A673 (cell line): ENCODE measurements at regions not wholly inside any gene's neighbourhood (a gene's known extent, or its start where the extent isn't known, plus 50 kb on each side); places are given as distances from the start of the nearest gene placed in this dataset.

Experiments
- BruUV-seq: library from RNA; stranded (reverse); fragments of 400-500 nt; replicated peaks from 2 replicates; lab custom pipeline; 2021; lab: Mats Ljungman, UMichigan
- CTCF ChIA-PET: fragments of 300-600 bp; sonication (Branson Sonifier 250); formaldehyde crosslinking; loops from one replicate; lab custom pipeline; 2022; ENCODE audit warnings: antibody characterized with exemption; lab: Charles Lee
- POLR2A ChIA-PET: fragments of 300-600 bp; sonication (Branson Sonifier 250); formaldehyde crosslinking; loops from one replicate; lab custom pipeline; 2022; ENCODE audit warnings: antibody characterized with exemption; ENCODE audit not compliant: low non-redundant PET; lab: Charles Lee
- DNase-seq: peaks from one replicate; pipeline ENCODE4 v3.0.0-alpha.2; 2015; ENCODE audit warnings: low spot score
- H3K27ac ChIP-seq: fragments of 200-600 bp; sonication (generic); 2 replicates; pipeline ENCODE4 v1.5.1; 2016; ENCODE audit warnings: mixed run types, low read depth, mild to moderate bottlenecking, mixed read lengths, antibody characterized with exemption, low read length; ENCODE audit not compliant: poor library complexity, severe bottlenecking
- H3K27me3 ChIP-seq: fragments of 200-600 bp; sonication (generic); replicated peaks from 2 replicates; pipeline ENCODE4 v1.6.1; 2017; ENCODE audit warnings: mixed run types, low read depth, mild to moderate bottlenecking, mixed read lengths, antibody characterized with exemption, low read length; ENCODE audit not compliant: insufficient read depth, poor library complexity
- H3K36me3 ChIP-seq: fragments of 200-600 bp; sonication (generic); 2 replicates; pipeline ENCODE4 v1.6.1; 2016; ENCODE audit warnings: mixed run types, mild to moderate bottlenecking, mixed read lengths, antibody characterized with exemption, low read length; ENCODE audit not compliant: insufficient read depth, poor library complexity, severe bottlenecking
- H3K4me1 ChIP-seq: fragments of 200-600 bp; sonication (generic); 2 replicates; pipeline ENCODE4 v1.6.1; 2017; ENCODE audit warnings: mixed run types, mild to moderate bottlenecking, mixed read lengths, antibody characterized with exemption, low read length; ENCODE audit not compliant: insufficient read depth, poor library complexity, severe bottlenecking
- H3K4me3 ChIP-seq: fragments of 200-600 bp; sonication (generic); 2 replicates; pipeline ENCODE4 v1.5.1; 2016; ENCODE audit warnings: low read depth, mixed run types, mild to moderate bottlenecking, mixed read lengths, low read length; ENCODE audit not compliant: poor library complexity, severe bottlenecking
- H3K9me3 ChIP-seq: fragments of 200-600 bp; sonication (generic); 2 replicates; pipeline ENCODE4 v1.6.1; 2016; ENCODE audit warnings: mixed run types, low read depth, mild to moderate bottlenecking, mixed read lengths, antibody characterized with exemption, low read length; ENCODE audit not compliant: poor library complexity, severe bottlenecking
- EZH2 ChIP-seq: fragments of 200-600 bp; sonication (generic); IDR thresholded peaks from 2 replicates; pipeline ENCODE4 v1.6.1; 2017; ENCODE audit warnings: borderline replicate concordance, low read depth, mild to moderate bottlenecking, mixed read lengths, antibody characterized with exemption, low read length; ENCODE audit not compliant: poor library complexity, severe bottlenecking
- intact Hi-C: fragments of 100-400 bp; cut with micrococcal nuclease; formaldehyde crosslinking; loops from one replicate; pipeline ENCODE4 v1.10.0; 2022; ENCODE audit not compliant: unreplicated experiment
- TF ChIP-seq, protein P1 (sequence below): fragments of 300-800, 200-600 bp; sonication (generic); conservative IDR thresholded peaks from 2 replicates; pipeline ENCODE4 v1.5.1; 2017; ENCODE audit warnings: low read depth, mild to moderate bottlenecking, antibody characterized with exemption, low read length, moderate library complexity, mixed read lengths

DNA sequence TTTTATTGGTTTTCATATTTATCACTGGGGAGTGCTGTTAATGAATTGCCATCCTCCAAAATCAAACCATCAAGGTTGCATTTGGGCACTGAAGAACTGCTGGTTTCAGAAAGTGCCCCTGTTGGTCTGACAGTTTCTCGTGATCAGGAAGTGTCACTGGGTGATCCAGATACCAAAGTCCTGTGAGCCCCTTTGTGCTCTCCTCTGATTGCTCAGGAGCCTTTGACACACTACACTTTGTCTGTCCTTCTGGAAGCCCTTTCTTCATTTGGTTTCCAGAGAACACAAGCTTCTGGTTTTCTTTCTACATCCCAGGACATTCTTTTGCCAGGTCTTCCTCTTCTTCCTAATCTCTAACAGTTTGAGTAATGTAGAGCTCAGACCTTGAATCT is 165.8 kb upstream of the PROX1 start:
- POLR2A ChIA-PET: no interaction called here
- no peak for DNase-seq
- TF ChIP-seq EZH2: no peak
- TF ChIP-seq, protein P1, sequence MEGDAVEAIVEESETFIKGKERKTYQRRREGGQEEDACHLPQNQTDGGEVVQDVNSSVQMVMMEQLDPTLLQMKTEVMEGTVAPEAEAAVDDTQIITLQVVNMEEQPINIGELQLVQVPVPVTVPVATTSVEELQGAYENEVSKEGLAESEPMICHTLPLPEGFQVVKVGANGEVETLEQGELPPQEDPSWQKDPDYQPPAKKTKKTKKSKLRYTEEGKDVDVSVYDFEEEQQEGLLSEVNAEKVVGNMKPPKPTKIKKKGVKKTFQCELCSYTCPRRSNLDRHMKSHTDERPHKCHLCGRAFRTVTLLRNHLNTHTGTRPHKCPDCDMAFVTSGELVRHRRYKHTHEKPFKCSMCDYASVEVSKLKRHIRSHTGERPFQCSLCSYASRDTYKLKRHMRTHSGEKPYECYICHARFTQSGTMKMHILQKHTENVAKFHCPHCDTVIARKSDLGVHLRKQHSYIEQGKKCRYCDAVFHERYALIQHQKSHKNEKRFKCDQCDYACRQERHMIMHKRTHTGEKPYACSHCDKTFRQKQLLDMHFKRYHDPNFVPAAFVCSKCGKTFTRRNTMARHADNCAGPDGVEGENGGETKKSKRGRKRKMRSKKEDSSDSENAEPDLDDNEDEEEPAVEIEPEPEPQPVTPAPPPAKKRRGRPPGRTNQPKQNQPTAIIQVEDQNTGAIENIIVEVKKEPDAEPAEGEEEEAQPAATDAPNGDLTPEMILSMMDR: no peak
- H3K9me3 ChIP-seq: no peaks in the 10 kb centered on the region
- no peak overlapping the region for H3K27ac ChIP-seq
- no peaks in the 10 kb centered on the region for H3K36me3 ChIP-seq
- intact Hi-C loops: no loop called here
- BruUV-seq: no TSS peak
- H3K4me3 ChIP-seq: no peak overlapping the region
- H3K27me3 ChIP-seq: peaks cover 29% of the 10 kb centered on the region
- H3K4me1 ChIP-seq: no peaks in the 10 kb centered on the region
- CTCF ChIA-PET: no interaction called here

- ChIA-PET CTCF (no interaction called here), POLR2A (no interaction called here)
- intact Hi-C loops: no loop called here
- TF ChIP-seq EZH2: no peak
- TF ChIP-seq, protein P1: no peak
- no TSS peak for BruUV-seq
- no peaks in the 10 kb centered on the region for H3K36me3 ChIP-seq
- H3K9me3 ChIP-seq: no peaks in the 10 kb centered on the region
- peaks cover 53% of the 10 kb centered on the region for H3K27me3 ChIP-seq
- H3K4me1 ChIP-seq: no peaks in the 10 kb centered on the region
- no peak overlapping the region for H3K4me3 ChIP-seq
- no peak for DNase-seq
- H3K27ac ChIP-seq: no peak overlapping the region
Measured at GRCh38 chr1:213826891-213827290, 160.9 kb upstream of the PROX1 start.

DNA sequence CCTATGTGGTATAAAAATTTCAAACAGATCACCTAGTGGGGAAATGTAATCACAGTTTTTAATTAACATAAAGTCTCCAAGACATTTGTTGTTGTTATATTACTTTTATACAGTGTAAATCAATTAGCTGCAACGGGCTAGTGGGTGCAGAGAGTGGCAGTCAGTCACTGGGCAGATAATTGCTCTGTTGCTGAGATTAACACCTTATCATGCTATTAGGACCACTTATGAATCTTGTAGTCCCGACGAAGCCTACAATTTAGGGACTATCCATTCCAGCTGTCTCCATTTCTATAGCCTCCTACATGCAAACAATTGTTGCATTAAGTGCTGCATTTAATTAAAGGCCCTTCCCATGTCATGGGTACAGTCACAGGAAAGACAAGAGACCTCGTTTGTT is 158.9 kb upstream of the PROX1 start:
- intact Hi-C loops: no loop called here
- no TSS peak for BruUV-seq
- TF ChIP-seq, protein P1: no peak
- TF ChIP-seq EZH2: no peak
- Histone ChIP-seq H3K9me3 (no peaks in the 10 kb centered on the region), H3K27ac (no peak overlapping the region), H3K27me3 (peaks cover 46% of the 10 kb centered on the region), H3K4me1 (no peaks in the 10 kb centered on the region), H3K4me3 (no peak overlapping the region), H3K36me3 (no peaks in the 10 kb centered on the region)
- ChIA-PET POLR2A (no interaction called here), CTCF (no interaction called here)
- DNase-seq: no peak
